ENCODE measurements at regions not wholly inside any gene's neighbourhood (a gene's known extent, or its start where the extent isn't known, plus 50 kb on each side); places are given as distances from the start of the nearest gene placed in this dataset.

DNA sequence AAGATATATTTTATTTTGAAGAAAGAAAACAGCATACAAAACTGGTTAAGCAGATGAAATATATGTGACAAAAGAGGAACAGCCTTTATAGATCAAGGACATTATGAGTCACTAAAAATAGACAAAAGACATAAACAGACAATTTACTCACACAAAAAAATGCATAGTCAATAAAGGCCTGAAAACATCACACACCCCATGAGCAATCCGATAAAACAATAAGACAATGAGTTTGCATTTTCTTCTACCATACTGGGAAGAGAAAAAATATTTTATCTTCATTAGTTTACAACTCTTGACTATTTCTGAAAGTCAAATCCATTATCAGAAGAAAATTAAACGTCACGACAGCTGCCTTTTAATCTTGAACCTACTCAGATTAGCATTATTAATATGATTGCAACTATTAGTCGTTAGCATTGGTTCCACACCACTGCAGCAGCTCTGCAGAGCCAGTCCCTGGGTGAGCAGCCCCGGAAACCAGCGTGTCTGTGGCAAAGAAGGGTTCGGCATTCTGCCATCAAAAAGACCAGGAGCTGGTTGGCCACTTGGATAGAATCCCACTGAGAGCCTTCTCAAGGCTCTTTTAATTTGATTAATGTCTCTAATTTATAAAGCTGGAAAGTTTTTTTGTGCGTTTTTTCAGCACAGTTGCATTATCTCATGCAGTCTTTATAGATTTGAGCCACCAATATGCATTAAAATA, 305.4 kb upstream of the SHH start:
- in situ Hi-C loops (cut with MboI) = no loop called here
- no peaks in the 10 kb centered on the region for H3K9me2 ChIP-seq (ENCODE audit: insufficient read depth)
- H3K27me3 ChIP-seq (replicated peaks; ENCODE audit: insufficient read depth) = no peaks in the 10 kb centered on the region
- H3F3A ChIP-seq (ENCODE audit: insufficient read depth) = no peaks in the 10 kb centered on the region
- H3K4me3 ChIP-seq = no peak overlapping the region
- H3K27ac ChIP-seq = no peak overlapping the region
- H3K4me1 ChIP-seq (ENCODE audit: insufficient read depth) = no peaks in the 10 kb centered on the region
- H4K20me1 ChIP-seq (ENCODE audit: insufficient read depth) = no peaks in the 10 kb centered on the region
- no peak for TF ChIP-seq EZH2phosphoT487 (IDR thresholded peaks at IDR 0.05; ENCODE audit: insufficient read depth, low read depth)
- no peak for TF ChIP-seq EZH2 (IDR thresholded peaks at IDR 0.05; ENCODE audit: insufficient read depth, poor library complexity, severe bottlenecking)
- no peak overlapping the region for H2AFZ ChIP-seq
- no peaks in the 10 kb centered on the region for H3K79me2 ChIP-seq (ENCODE audit: insufficient read depth)
- no peaks in the 10 kb centered on the region for H3K9me3 ChIP-seq (ENCODE audit: low read depth)
- 22 to 23% methylated on average over 8 of the region's 8 CpGs for WGBS, 2 experiments (ENCODE audit: low coverage in 1 of 2, low lambda C conversion rate in 2 of 2, missing lambda C conversion rate in 2 of 2)
- DNase-seq = no peak
- no peak overlapping the region for H3K9ac ChIP-seq
- no peaks in the 10 kb centered on the region for H3K36me3 ChIP-seq (ENCODE audit: low read depth)
- H3K4me2 ChIP-seq (ENCODE audit: unreplicated experiment) = no peak overlapping the region

DNA sequence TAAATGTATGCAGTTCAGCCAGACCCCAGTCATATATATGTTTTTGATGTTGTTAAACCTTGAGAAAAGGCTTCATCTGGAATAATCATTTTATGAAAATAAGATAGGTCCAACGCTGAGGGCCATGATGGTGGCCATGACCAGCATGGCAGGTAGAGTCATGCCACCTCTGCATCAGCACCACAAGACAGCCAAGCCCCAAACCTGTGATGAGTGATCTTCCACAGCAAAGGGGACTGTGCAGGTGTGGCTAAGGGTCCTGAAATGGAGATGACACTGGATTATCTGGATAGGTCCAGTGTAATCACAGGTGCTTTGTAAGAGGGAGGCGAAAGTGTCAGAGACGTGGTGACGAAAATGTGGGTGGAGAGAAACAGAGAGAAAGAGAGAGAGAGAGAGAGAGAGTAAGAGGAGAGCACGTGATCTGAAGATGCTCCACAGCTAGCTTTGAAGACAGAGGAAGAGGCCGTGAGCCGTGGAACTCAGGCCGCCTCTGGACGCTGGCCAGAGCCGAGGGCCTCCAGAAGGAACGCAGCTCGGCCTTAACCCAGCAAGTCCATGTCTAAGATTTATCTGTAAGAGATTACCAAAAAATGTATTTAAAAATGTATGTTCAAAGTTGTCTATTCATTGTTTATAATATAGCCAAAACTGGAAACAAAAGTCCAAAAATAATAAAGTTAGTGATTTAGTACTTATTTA, 304.4 kb upstream of the SHH start:
- H4K20me1 ChIP-seq (ENCODE audit: insufficient read depth) = no peaks in the 10 kb centered on the region
- no peaks in the 10 kb centered on the region for H3K4me1 ChIP-seq (ENCODE audit: insufficient read depth)
- in situ Hi-C loops (cut with MboI) = no loop called here
- WGBS, 2 experiments (ENCODE audit: low coverage in 1 of 2, low lambda C conversion rate in 2 of 2, missing lambda C conversion rate in 2 of 2) = 46 to 59% methylated on average over 12 of the region's 12 CpGs
- no peaks in the 10 kb centered on the region for H3K36me3 ChIP-seq (ENCODE audit: low read depth)
- TF ChIP-seq EZH2 (IDR thresholded peaks at IDR 0.05; ENCODE audit: insufficient read depth, poor library complexity, severe bottlenecking) = no peak
- TF ChIP-seq EZH2phosphoT487 (IDR thresholded peaks at IDR 0.05; ENCODE audit: insufficient read depth, low read depth) = no peak
- no peaks in the 10 kb centered on the region for H3K27me3 ChIP-seq (replicated peaks; ENCODE audit: insufficient read depth)
- no peaks in the 10 kb centered on the region for H3K9me2 ChIP-seq (ENCODE audit: insufficient read depth)
- H3K9ac ChIP-seq = no peak overlapping the region
- H3K4me3 ChIP-seq = no peak overlapping the region
- no peak overlapping the region for H3K27ac ChIP-seq
- no peak overlapping the region for H2AFZ ChIP-seq
- H3K9me3 ChIP-seq (ENCODE audit: low read depth) = no peaks in the 10 kb centered on the region
- H3F3A ChIP-seq (ENCODE audit: insufficient read depth) = no peaks in the 10 kb centered on the region
- no peaks in the 10 kb centered on the region for H3K79me2 ChIP-seq (ENCODE audit: insufficient read depth)
- no peak overlapping the region for H3K4me2 ChIP-seq (ENCODE audit: unreplicated experiment)
- DNase-seq = no peak

DNA sequence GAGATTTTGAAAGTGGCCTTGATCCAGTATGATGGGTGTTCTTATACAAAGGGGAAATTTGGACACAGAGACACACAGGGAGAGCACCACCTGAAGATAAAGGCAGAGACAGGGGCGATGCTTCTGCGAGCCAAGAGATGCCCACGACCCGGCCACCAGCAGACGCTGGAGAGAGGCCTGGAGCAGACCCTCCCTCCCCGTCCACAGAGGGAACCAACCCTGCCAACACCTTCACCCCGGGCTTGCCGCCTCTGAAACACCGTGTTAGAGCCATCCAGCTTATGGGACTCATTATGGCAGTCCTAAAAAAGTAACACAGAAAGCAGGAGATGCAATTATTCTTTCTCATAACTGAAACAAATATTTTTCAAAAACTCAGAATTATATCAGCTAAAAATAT, 303.3 kb upstream of the SHH start:
- H2AFZ ChIP-seq = no peak overlapping the region
- H3K27ac ChIP-seq = no peak overlapping the region
- no peaks in the 10 kb centered on the region for H3K36me3 ChIP-seq (ENCODE audit: low read depth)
- H3K4me2 ChIP-seq (ENCODE audit: unreplicated experiment) = no peak overlapping the region
- TF ChIP-seq EZH2 (IDR thresholded peaks at IDR 0.05; ENCODE audit: insufficient read depth, poor library complexity, severe bottlenecking) = no peak
- no peak for TF ChIP-seq EZH2phosphoT487 (IDR thresholded peaks at IDR 0.05; ENCODE audit: insufficient read depth, low read depth)
- no peak overlapping the region for H3K4me3 ChIP-seq
- 14 to 25% methylated on average over 8 to 9 of the region's 9 CpGs for WGBS, 2 experiments (ENCODE audit: low coverage in 1 of 2, low lambda C conversion rate in 2 of 2, missing lambda C conversion rate in 2 of 2)
- in situ Hi-C loops (cut with MboI) = no loop called here
- no peaks in the 10 kb centered on the region for H3K9me3 ChIP-seq (ENCODE audit: low read depth)
- no peaks in the 10 kb centered on the region for H3K27me3 ChIP-seq (replicated peaks; ENCODE audit: insufficient read depth)
- no peak overlapping the region for H3K9ac ChIP-seq
- H4K20me1 ChIP-seq (ENCODE audit: insufficient read depth) = no peaks in the 10 kb centered on the region
- H3F3A ChIP-seq (ENCODE audit: insufficient read depth) = no peaks in the 10 kb centered on the region
- H3K79me2 ChIP-seq (ENCODE audit: insufficient read depth) = no peaks in the 10 kb centered on the region
- H3K4me1 ChIP-seq (ENCODE audit: insufficient read depth) = no peaks in the 10 kb centered on the region
- DNase-seq = no peak
- no peaks in the 10 kb centered on the region for H3K9me2 ChIP-seq (ENCODE audit: insufficient read depth)

DNA sequence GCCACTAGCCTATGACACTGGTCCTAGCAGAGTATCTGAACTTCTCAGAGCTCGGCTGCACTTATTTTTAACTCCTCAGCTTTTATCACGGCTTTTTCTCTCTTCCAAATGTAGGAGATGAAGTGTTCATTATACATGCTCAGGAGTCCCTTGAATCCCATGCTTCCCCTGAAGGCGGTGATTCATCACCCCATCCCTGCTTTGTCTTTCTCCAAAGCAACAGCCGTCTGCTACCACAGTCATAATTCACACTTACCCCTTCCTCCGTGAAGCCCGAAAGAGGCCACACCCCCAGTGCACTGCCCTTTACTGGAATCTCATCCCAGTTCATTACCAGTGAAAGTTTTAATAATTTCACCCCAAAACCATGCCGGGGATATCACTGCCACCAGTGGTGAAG, 301.5 kb upstream of the SHH start:
- H3K27me3 ChIP-seq (replicated peaks; ENCODE audit: insufficient read depth) = no peaks in the 10 kb centered on the region
- in situ Hi-C loops (cut with MboI) = no loop called here
- H3K4me2 ChIP-seq (ENCODE audit: unreplicated experiment) = no peak overlapping the region
- H4K20me1 ChIP-seq (ENCODE audit: insufficient read depth) = no peaks in the 10 kb centered on the region
- 15 to 19% methylated on average over 7 of the region's 7 CpGs for WGBS, 2 experiments (ENCODE audit: low coverage in 1 of 2, low lambda C conversion rate in 2 of 2, missing lambda C conversion rate in 2 of 2)
- H3K79me2 ChIP-seq (ENCODE audit: insufficient read depth) = no peaks in the 10 kb centered on the region
- no peak overlapping the region for H3K9ac ChIP-seq
- H3F3A ChIP-seq (ENCODE audit: insufficient read depth) = no peaks in the 10 kb centered on the region
- H3K4me1 ChIP-seq (ENCODE audit: insufficient read depth) = no peaks in the 10 kb centered on the region
- no peak overlapping the region for H2AFZ ChIP-seq
- no peaks in the 10 kb centered on the region for H3K9me3 ChIP-seq (ENCODE audit: low read depth)
- H3K4me3 ChIP-seq = no peak overlapping the region
- H3K9me2 ChIP-seq (ENCODE audit: insufficient read depth) = no peaks in the 10 kb centered on the region
- no peak for TF ChIP-seq EZH2 (IDR thresholded peaks at IDR 0.05; ENCODE audit: insufficient read depth, poor library complexity, severe bottlenecking)
- TF ChIP-seq EZH2phosphoT487 (IDR thresholded peaks at IDR 0.05; ENCODE audit: insufficient read depth, low read depth) = no peak
- H3K36me3 ChIP-seq (ENCODE audit: low read depth) = no peaks in the 10 kb centered on the region
- DNase-seq = no peak
- no peak overlapping the region for H3K27ac ChIP-seq

Data from GM23248 (cell line).